ENCODE measurements at regions not wholly inside any gene's neighbourhood (a gene's known extent, or its start where the extent isn't known, plus 50 kb on each side); places are given as distances from the start of the nearest gene placed in this dataset.

DNA sequence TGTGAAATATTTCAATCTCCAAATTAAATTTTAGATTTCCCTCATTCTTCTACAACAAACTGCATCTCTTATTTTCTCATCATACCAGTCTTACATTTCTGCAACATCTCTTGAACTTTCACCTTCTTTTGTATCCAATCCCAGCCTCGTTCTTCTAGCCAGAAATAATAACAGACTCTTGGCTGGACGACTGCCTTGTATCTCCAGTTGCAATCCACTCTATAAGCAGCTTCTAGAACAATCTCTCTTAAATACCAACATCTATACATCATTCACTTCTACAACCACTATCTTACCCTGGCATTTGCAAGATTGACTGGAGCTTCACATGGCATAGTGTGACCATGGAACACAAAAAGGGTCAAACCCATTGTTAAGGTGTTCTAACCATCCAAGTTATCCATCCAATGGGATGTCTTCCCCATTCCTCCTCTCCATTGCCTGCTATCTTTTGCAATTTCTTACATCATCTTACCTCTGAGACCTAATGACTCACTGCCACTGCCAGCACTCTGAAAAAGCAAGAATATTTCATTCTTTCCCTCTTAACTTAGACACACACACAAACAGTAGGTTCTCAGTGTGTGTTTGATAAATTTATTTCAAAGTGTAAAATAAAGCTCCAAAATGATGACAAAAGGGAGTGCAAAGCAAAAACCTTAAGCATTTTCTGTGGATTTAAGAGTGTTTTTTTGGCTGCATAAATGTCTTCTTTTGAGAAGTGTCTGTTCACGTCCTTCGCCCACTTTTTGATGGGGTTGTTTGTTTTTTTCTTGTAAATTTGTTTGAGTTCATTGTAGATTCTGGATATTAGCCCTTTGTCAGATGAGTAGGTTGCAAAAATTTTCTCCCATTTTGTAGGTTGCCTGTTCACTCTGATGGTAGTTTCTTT is 145.6 kb downstream of the METTL4 start:
- H3K27me3 ChIP-seq (ENCODE audit: insufficient read depth), result no peaks in the 10 kb centered on the region
- ChIA-PET CTCF (no interaction called here), POLR2A (no interaction called here)
- no peaks in the 10 kb centered on the region for H3K79me2 ChIP-seq (ENCODE audit: insufficient read depth)
- no peaks in the 10 kb centered on the region for H4K20me1 ChIP-seq (ENCODE audit: insufficient read depth)
- WGBS (ENCODE audit: low lambda C conversion rate), result 43% methylated on average over 4 of the region's 4 CpGs
- H3K9ac ChIP-seq, result no peak overlapping the region
- no peak overlapping the region for H3K27ac ChIP-seq (ENCODE audit: low read depth in 2 of 2, low read length in 1 of 2)
- no peaks in the 10 kb centered on the region for H3F3A ChIP-seq (replicated peaks; ENCODE audit: insufficient read depth)
- H2AFZ ChIP-seq (ENCODE audit: low read depth), result no peak overlapping the region
- TF ChIP-seq EZH2phosphoT487 (IDR thresholded peaks at IDR 0.05; ENCODE audit: borderline replicate concordance, low read depth), result no peak
- TF ChIP-seq, protein P1, sequence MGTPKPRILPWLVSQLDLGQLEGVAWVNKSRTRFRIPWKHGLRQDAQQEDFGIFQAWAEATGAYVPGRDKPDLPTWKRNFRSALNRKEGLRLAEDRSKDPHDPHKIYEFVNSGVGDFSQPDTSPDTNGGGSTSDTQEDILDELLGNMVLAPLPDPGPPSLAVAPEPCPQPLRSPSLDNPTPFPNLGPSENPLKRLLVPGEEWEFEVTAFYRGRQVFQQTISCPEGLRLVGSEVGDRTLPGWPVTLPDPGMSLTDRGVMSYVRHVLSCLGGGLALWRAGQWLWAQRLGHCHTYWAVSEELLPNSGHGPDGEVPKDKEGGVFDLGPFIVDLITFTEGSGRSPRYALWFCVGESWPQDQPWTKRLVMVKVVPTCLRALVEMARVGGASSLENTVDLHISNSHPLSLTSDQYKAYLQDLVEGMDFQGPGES (IDR thresholded peaks at IDR 0.05; ENCODE audit: low read depth, low read length), result no peak
- TF ChIP-seq FOXM1 (IDR thresholded peaks at IDR 0.05; ENCODE audit: low read depth), result no peak
- TF ChIP-seq YY1 (IDR thresholded peaks at IDR 0.05; ENCODE audit: low read depth), result no peak
- TF ChIP-seq CHD2 (IDR thresholded peaks at IDR 0.05; ENCODE audit: low read length, partially characterized antibody), result no peak
- TF ChIP-seq JUND (IDR thresholded peaks at IDR 0.05), result no peak
- TF ChIP-seq MEF2A (IDR thresholded peaks at IDR 0.05; ENCODE audit: borderline replicate concordance, low read depth), result no peak
- TF ChIP-seq ZBTB33 (IDR thresholded peaks at IDR 0.05; ENCODE audit: borderline replicate concordance, low read depth), result no peak
- TF ChIP-seq TAF1 (IDR thresholded peaks at IDR 0.05; ENCODE audit: borderline replicate concordance, low read depth, low read length), result no peak
- no peak for TF ChIP-seq CTCF (IDR thresholded peaks at IDR 0.05)
- TF ChIP-seq PBX3 (IDR thresholded peaks at IDR 0.05), result no peak
- no peak for TF ChIP-seq RCOR1 (IDR thresholded peaks at IDR 0.05; ENCODE audit: low read length)
- no peak for TF ChIP-seq RFX5 (IDR thresholded peaks at IDR 0.05; ENCODE audit: low read length)
- no peak for TF ChIP-seq NRF1 (IDR thresholded peaks at IDR 0.05; ENCODE audit: low read depth, low read length)
- TF ChIP-seq RXRA (IDR thresholded peaks at IDR 0.05; ENCODE audit: borderline replicate concordance, low read depth), result no peak
- TF ChIP-seq GABPA (IDR thresholded peaks at IDR 0.05; ENCODE audit: low read depth), result no peak
- no peak for TF ChIP-seq TCF12 (IDR thresholded peaks at IDR 0.05)
- no peak for TF ChIP-seq USF1 (IDR thresholded peaks at IDR 0.05; ENCODE audit: borderline replicate concordance, low read depth)
- TF ChIP-seq SIN3A (IDR thresholded peaks at IDR 0.05; ENCODE audit: borderline replicate concordance, low read depth, low read length), result no peak
- TF ChIP-seq RAD21 (IDR thresholded peaks at IDR 0.05; ENCODE audit: low read length), result no peak
- no peak for DNase-seq
- no peak overlapping the region for H3K4me3 ChIP-seq (ENCODE audit: low read depth in 2 of 2, low read length in 1 of 2)
- H3K9me3 ChIP-seq, result peaks cover 7% of the 10 kb centered on the region; the same call in 1 of the 2 replicates
- no peak overlapping the region for H3K4me2 ChIP-seq
- no peaks in the 10 kb centered on the region for H3K4me1 ChIP-seq (ENCODE audit: control insufficient read depth in 1 of 2, insufficient read depth in 2 of 2, low read depth in 1 of 2, low read length in 1 of 2)
- no peaks in the 10 kb centered on the region for H3K36me3 ChIP-seq (replicated peaks in 1 of 2; ENCODE audit: control insufficient read depth in 1 of 2, insufficient read depth in 2 of 2, low read length in 1 of 2)
- no peaks in the 10 kb centered on the region for H3K9me2 ChIP-seq

Measured in SK-N-SH (cell line).